GM18520 (cell line): ENCODE measurements at regions not wholly inside any gene's neighbourhood (a gene's known extent, or its start where the extent isn't known, plus 50 kb on each side); places are given as distances from the start of the nearest gene placed in this dataset.
A peak's percentile ranks its signal among the peaks of the same experiment; 100 is the strongest.
"Not testable (repeated sequence)": the region's sequence is repeated elsewhere in the genome, so short reads cannot be mapped to it uniquely, and the experiment has no call there.

Source experiments
- ATAC-seq: cut with Tn5 transposase; IDR thresholded peaks from one replicate; pipeline ENCODE4 v1.9.1; 2021; ENCODE audit not compliant: unreplicated experiment

GRCh38 chr7:83832009-83832408, 183.1 kb upstream of the SEMA3E start:
- ATAC-seq = no peak

GRCh38 chr7:83827036-83827435, 178.1 kb upstream of the SEMA3E start:
- ATAC-seq = no peak

GRCh38 chr7:83824214-83824613, 175.3 kb upstream of the SEMA3E start:
- no peak for ATAC-seq

- ATAC-seq = no peak
These were observed 172.9 kb upstream of the SEMA3E start for GRCh38 chr7:83821866-83822265.

- ATAC-seq = no peak
These were observed 171.7 kb upstream of the SEMA3E start for GRCh38 chr7:83820641-83821040.

- no peak for ATAC-seq
These were observed 171.0 kb upstream of the SEMA3E start for GRCh38 chr7:83819911-83820310.

- ATAC-seq = no peak
These were observed 165.5 kb upstream of the SEMA3E start for GRCh38 chr7:83814480-83814879.

GRCh38 chr7:83812563-83812962, 163.6 kb upstream of the SEMA3E start:
- not testable (repeated sequence) for ATAC-seq

GRCh38 chr7:83808982-83809381, 160.0 kb upstream of the SEMA3E start:
- no peak for ATAC-seq

GRCh38 chr7:83807774-83808173, 158.8 kb upstream of the SEMA3E start:
- no peak for ATAC-seq

- no peak for ATAC-seq
These were observed 157.6 kb upstream of the SEMA3E start for GRCh38 chr7:83806538-83806937.

GRCh38 chr7:83799333-83799732, 150.4 kb upstream of the SEMA3E start:
- no peak for ATAC-seq

- ATAC-seq = no peak
These were observed 149.6 kb upstream of the SEMA3E start for GRCh38 chr7:83798489-83798888.

GRCh38 chr7:83796760-83797159, 147.8 kb upstream of the SEMA3E start:
- ATAC-seq = peak; percentile 54

GRCh38 chr7:83794829-83795228, 145.9 kb upstream of the SEMA3E start:
- no peak for ATAC-seq

GRCh38 chr7:83793558-83793957, 144.6 kb upstream of the SEMA3E start:
- no peak for ATAC-seq

GRCh38 chr7:83791737-83792136, 142.8 kb upstream of the SEMA3E start:
- no peak for ATAC-seq

GRCh38 chr7:83786858-83787257, 137.9 kb upstream of the SEMA3E start:
- ATAC-seq = no peak

GRCh38 chr7:83782628-83783027, 133.7 kb upstream of the SEMA3E start:
- no peak for ATAC-seq

GRCh38 chr7:83778073-83778443, 129.1 kb upstream of the SEMA3E start:
- no peak for ATAC-seq

GRCh38 chr7:83777406-83778072, 128.6 kb upstream of the SEMA3E start:
- ATAC-seq = no peak

- no peak for ATAC-seq
These were observed 120.5 kb upstream of the SEMA3E start for GRCh38 chr7:83769407-83769806.

- no peak for ATAC-seq
These were observed 102.3 kb upstream of the SEMA3E start for GRCh38 chr7:83751217-83751616.
